HG02840 (cell line): ENCODE measurements at regions not wholly inside any gene's neighbourhood (a gene's known extent, or its start where the extent isn't known, plus 50 kb on each side); places are given as distances from the start of the nearest gene placed in this dataset.
A peak's percentile ranks its signal among the peaks of the same experiment; 100 is the strongest.
"Not testable (repeated sequence)": the region's sequence is repeated elsewhere in the genome, so short reads cannot be mapped to it uniquely, and the experiment has no call there.

Experiments
- ATAC-seq: cut with Tn5 transposase; IDR thresholded peaks from one replicate; pipeline ENCODE4 v1.9.1; 2021; ENCODE audit warnings: mild to moderate bottlenecking, moderate library complexity, moderate number of reproducible peaks; ENCODE audit not compliant: unreplicated experiment, low FRiP score

DNA sequence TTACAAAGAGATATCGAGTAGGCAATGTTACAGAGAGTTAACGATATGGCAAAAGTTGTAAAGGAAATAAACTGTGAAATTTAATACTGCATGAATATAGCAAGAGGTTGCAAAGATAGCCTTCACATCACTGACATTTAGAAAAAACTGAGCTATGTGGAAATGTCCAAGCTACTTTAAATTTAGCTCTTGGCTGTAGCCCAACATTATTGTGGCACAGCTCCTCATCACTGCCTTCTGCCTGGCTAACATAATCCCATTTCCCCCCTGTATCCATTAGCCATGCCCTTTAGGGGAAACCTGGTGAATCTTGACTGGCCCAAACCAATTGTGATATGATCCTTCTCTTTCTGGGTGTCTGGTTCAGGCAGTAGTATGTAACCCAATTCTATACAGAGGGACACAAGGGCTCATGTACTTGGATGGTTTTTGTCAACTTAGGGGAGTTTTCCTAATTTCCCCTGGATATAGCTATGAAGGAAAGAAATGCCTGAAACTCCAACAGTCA lies 115.4 kb downstream of the PFDN4 start:
- no peak for ATAC-seq

DNA sequence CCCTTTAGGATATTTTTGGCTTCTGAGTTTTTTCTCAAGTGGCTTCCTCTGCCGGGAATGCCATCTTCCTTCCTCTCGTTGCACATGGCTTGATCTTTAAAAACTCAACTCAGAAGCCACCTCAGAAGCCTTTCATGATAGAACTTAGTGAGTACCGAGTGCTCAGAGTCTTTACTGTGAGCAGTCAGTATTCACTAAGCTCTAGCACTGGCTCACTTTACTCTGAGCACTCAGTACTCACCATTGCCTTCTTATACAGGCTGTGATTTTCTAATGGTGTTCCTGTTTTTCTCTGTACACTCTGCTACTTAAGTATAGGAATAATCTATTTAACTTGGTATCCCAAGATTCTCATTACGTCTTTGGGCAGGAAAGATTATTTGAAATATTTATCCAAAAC lies 116.2 kb downstream of the PFDN4 start:
- no peak for ATAC-seq

DNA sequence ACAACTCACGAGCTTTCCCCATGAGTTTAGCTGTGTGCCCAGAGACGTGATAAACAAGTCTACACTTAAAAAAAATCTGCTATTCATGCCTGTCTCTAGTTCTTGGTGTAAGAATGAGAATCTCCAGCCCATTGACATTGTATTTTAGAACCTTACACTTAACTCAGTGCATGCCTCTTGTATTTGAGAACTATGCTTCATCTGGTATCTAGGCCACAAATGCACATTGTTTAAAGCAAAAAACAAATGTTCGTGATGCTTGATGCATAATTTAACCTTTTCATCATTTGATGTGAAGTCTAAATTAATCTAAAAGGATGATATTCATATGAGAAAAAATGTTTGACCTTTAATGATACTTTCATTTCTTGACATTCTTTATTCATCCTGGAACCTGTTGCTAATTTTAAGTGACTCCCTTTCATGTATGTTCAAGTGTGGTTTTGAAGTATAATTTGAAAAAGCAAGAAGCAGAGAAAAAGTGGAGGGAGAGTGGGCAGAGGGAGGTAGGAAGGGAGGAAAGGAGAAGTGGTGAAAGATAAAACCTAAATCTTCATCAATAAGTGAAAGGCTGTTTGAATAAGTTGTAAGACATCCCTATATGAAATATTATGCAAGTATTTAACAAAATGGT lies 116.9 kb downstream of the PFDN4 start:
- no peak for ATAC-seq

GRCh38 chr20:54335299-54335698 lies 127.4 kb downstream of the PFDN4 start:
- ATAC-seq: no peak

DNA sequence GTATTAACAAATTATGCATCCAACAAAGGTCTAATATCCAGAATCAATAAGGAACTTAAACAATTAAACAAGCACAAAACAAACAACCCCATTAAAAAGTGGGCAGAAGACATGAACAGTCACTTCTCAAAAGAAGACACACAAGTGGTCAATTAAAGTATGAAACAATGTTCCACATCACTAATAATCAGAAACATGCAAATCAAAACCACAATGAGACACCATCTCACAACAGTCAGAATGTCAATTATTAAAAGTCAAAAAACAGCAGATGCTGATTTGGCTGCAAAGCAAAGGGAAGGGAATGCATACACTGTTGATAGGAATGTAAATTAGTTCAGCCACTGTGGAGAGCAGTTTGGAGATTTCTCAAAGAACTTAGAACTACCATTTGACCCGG lies 129.3 kb downstream of the PFDN4 start:
- ATAC-seq: no peak

DNA sequence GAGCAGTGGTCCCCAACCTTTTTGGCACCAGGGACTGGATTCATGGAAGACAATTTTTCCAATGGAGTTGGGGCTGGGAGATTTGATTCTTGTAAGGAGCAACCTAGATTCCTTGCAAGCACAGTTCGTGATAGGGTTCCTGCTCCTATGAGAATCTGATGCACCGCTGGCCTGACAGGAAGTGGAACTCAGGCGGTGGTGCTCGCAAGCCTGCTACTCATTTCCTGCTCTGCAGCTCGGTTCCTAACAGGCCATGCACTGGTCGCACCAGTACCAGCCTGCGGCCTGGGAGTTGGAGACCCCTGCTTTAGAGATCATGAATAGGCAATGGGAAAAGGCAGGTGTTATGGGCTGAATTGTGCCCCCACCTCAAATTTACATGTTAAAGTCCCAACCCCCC lies 131.2 kb downstream of the PFDN4 start:
- no peak for ATAC-seq

DNA sequence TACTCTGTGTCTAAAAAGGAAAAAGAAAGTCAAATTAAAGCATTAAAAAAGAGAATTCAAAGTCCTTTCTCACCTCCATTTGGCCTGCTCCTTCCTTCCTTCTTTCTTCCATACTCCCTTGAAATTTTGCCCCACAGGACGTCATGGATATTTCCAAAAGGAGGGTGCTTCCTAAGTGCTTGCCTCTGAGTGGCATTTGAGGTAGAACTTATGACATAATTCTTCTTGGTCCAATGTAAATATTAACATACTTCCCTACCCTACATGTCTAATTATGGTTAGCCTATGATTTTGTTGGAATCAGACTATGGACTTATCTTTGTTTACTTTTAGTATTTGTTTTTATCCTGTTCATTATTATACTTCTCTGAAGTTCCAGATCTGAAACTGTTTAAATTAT lies 132.3 kb downstream of the PFDN4 start:
- ATAC-seq: no peak

GRCh38 chr20:54340667-54341081 lies 132.8 kb downstream of the PFDN4 start:
- no peak for ATAC-seq

DNA sequence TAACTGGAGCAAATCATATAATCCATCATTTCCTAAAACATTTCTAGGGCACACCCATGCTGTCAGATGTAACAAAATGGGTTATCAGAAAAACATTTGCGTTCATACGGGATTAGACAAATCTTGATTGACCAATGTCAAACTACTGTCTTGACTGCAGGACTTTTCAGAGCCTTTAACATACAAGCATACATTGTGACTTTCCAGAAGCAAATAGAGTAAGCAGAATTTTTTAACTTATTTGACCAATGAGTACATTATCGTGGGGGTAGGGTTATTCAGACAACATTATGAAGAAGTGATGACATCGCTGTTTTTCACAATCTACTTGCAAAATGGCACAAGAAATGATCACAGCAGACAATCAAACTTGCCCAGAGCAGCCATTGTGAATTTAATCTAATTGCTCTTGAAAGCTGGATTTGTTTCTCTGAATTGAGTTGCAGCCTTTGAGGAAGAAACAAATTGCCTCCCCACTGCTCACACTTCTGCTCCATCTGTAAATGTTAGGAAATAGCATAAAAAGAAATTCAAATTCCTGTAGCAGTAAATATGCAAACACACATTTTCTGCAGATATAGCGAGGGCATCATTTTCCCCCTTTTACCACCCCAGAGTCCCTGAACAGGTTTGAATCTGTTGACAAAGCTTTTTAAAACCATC lies 133.0 kb upstream of the DOK5 start:
- no peak for ATAC-seq

GRCh38 chr20:54343099-54343498 lies 132.3 kb upstream of the DOK5 start:
- no peak for ATAC-seq

DNA sequence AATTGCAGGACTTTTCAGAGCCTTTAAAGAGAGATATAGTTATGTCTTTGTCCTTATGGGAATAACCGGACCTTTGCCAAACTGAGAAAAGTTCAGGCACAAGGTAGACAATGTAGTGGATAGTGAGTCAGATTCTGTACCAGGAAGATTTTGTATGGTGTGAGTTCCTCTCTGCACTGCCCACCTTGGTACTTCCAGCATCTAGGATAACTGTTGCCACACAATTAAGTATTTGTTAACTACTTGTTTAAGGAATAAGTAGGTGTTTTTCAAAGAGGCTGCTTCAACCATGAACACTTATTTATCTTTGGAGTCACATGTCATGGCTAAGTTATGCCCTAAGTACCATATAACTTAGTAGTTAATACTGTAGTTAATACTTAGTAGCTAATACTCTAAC lies 131.8 kb upstream of the DOK5 start:
- no peak for ATAC-seq

DNA sequence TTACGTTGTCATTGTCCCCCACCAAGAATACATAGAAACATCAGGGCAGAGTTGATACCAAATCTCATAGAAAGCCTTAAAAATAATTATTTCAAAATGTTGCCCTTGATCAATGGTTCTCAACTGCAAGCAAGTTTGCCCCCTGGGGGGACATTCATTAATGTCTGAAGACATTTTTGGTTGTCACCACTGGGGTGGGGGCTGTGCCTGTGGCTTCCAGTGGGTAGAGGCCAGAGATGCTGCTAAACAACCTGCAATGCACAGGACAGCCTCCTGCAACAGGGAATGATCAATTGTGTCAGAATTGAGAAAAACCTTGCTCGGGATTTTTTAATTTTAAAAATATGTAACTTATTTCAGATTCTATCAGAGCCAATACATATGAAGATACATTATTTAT lies 130.6 kb upstream of the DOK5 start:
- ATAC-seq: no peak

DNA sequence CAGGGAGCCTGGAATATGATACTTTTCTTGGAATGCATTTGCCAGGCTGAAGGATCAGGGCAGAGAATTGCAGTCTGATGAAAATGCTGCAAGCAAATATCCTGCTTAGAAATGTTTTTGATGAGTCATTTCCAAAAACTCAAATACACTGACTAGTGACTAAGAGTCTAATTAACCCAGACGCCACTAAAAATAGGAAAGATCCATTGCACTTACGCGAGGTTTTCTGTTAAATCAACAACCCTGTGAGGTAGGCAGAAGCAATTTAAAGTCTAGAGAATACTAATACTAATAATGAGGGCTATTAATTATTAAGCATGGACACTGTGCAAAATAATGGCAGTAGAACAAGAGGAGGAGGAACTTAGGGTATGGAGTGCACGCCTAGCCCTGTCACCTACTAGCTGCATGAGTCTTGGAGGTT lies 130.1 kb upstream of the DOK5 start:
- peak; percentile 79 for ATAC-seq

DNA sequence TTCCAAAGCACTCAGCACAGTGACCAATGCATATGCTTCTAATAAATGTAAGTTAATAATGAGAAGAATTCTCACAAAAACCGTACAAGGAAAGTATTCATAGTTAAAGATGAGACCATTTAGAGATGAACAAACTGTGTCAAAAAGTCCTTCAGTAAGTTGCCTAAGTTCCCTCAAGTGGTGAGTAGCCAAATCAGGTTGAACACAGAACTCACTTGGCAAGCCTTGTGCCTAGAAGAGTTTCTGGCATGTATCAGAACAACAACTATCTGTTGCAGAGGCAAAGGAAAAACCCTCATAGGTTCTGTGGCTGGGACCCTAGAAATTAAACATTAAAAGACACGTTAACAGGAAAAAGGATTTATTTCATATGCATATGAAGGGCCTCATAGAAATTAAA lies 129.6 kb upstream of the DOK5 start:
- ATAC-seq: no peak

GRCh38 chr20:54346276-54346675 lies 129.1 kb upstream of the DOK5 start:
- no peak for ATAC-seq

DNA sequence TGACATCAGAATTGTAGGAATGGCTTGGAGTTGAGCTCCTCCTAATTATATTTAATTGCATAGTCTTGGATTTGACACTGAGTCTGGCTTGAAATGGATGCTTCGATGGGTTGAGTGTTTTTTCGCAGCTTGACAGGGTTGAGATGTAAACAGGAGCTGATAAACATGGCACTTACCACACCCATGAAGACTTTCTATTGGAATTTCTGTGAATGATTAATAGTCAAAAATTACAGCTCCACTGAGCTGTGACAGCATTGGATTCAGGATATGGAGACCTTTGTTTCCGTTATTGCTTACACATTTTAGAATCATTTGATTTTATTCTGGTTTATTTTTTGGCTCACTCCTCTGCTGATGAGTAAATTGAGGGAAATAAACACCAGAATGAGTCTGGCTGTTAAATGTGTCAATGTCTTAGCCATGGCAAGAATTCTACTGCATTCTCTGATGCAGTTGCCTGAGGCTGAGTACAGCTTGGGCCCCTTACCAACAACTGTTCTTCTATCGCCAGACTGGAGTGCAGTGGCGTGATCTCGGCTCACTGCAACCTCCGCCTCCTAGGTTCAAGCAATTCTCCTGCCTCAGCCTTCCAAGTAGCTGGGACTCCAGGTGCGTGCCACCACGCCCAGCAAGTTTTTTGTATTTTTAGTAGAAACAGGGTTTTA lies 128.1 kb upstream of the DOK5 start:
- no peak for ATAC-seq

DNA sequence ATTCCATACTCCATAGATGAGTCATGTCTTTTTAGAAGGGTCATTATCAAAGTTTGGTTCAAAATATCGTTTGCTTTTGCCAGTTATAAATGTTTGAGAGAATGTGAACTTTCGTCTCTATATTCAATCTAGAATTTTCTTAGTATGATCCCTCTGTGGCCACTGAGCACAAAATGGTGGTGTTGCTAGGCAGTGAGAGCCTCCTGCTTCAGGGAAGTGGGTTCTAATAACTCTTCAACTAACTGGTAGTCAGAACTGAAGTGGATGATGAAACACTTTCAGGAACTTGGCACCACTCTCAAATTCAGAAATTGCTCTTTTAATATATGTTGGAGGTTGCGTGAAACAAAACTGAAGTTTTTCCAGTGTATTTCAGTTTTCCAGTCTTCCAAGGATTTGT lies 125.0 kb upstream of the DOK5 start:
- ATAC-seq: no peak

DNA sequence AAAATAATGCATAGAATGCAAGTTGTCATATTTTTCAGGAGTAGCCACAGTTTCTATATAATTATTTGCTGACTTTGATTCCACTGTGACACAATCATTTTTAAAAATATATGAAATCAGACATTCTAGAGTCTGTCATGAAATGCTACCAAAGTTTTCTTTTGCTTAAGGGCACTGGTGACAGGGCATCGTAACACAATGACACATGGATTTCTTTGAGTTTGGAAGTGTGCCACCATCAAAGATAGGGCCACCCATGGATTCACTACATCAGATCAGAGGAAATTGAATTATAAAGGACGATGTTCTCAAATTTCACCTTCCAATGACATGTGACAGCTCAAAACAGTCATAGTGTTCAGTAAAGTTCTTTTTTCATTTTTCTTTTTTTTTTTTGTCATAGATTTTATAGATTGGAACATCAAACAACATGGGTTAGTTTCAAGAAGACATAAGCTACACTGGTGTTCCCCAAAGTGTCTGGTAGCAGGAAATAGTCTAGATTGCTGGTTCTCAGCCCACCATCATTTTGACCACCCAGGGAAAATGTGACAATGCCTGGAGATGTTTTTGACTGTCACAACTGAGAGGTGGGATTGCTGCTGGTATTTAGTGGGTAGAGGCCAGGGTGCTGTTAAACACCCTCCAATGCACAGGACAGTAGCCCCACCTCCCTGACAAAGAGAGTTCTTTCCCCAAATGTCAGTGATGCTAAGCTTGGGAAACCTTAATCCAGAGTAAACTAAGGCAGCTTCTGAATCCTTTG lies 123.8 kb upstream of the DOK5 start:
- no peak for ATAC-seq

- ATAC-seq: not testable (repeated sequence)
Measured at GRCh38 chr20:54352541-54352940, 122.9 kb upstream of the DOK5 start.

- ATAC-seq: no peak
Measured at GRCh38 chr20:54353292-54353691, 122.1 kb upstream of the DOK5 start.
